Breast epithelium (tissue), 3 donors: ENCODE measurements at regions not wholly inside any gene's neighbourhood (a gene's known extent, or its start where the extent isn't known, plus 50 kb on each side); places are given as distances from the start of the nearest gene placed in this dataset.

Experiments
- POLR2A ChIP-seq: fragments of 450-650 bp; IDR thresholded peaks from one replicate; pipeline ENCODE4 v1.6.1; 2016; ENCODE audit warnings: antibody characterized with exemption, mild to moderate bottlenecking, moderate library complexity
- POLR2AphosphoS5 ChIP-seq, 3 donors: sonication (generic); formaldehyde crosslinking; IDR thresholded peaks; one replicate each; pipeline ENCODE4 v1.6.1; 2017; ENCODE audit warnings: antibody characterized with exemption in 3 of 3
- TF ChIP-seq, protein P1 (sequence below), 3 donors: fragments of 450-650 bp; IDR thresholded peaks; one replicate each; pipeline ENCODE4 v1.5.1; 2016 to 2017; ENCODE audit warnings: antibody characterized with exemption in 3 of 3, mild to moderate bottlenecking in 3 of 3, moderate library complexity in 3 of 3

- TF ChIP-seq, protein P1, sequence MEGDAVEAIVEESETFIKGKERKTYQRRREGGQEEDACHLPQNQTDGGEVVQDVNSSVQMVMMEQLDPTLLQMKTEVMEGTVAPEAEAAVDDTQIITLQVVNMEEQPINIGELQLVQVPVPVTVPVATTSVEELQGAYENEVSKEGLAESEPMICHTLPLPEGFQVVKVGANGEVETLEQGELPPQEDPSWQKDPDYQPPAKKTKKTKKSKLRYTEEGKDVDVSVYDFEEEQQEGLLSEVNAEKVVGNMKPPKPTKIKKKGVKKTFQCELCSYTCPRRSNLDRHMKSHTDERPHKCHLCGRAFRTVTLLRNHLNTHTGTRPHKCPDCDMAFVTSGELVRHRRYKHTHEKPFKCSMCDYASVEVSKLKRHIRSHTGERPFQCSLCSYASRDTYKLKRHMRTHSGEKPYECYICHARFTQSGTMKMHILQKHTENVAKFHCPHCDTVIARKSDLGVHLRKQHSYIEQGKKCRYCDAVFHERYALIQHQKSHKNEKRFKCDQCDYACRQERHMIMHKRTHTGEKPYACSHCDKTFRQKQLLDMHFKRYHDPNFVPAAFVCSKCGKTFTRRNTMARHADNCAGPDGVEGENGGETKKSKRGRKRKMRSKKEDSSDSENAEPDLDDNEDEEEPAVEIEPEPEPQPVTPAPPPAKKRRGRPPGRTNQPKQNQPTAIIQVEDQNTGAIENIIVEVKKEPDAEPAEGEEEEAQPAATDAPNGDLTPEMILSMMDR (IDR thresholded peaks at IDR 0.05), result no peak
- TF ChIP-seq POLR2A, result no peak
- TF ChIP-seq POLR2AphosphoS5 (IDR thresholded peaks at IDR 0.05), result no peak
These were observed 65.6 kb downstream of the NOL4 start for GRCh38 chr18:34158881-34159690.
